ENCODE measurements at regions not wholly inside any gene's neighbourhood (a gene's known extent, or its start where the extent isn't known, plus 50 kb on each side); places are given as distances from the start of the nearest gene placed in this dataset.

DNA sequence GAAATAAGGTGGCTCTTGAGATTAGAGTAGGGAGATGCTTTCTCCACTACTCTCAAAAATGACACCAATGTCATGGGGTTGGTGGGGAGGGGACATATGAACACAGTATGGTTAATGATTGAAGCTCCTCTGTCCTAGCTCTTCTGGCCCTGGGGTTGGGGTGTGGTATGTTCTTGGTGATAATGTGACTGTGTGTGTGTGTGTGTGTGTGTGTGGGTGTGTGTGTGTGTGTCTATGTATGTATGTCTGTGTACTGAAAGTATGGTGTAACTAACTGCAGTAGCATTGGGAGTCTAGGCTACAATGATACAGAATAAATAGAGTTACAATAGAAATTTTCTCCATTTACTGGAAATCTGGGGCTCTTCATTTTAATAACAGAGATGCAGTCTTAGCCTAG is 121.0 kb upstream of the CD180 start:
- H3K4me2 ChIP-seq: no peak overlapping the region
- no peak overlapping the region for H3K27ac ChIP-seq
- FAIRE-seq (no peak), DNase-seq (ENCODE audit: low read depth in 1 of 2, low spot score in 1 of 2) (no peak), ATAC-seq (no peak)
- H3K4me1 ChIP-seq: no peaks in the 10 kb centered on the region
- ChIA-PET CTCF (interaction anchor here (1.0 kb wide), 1 partner anchor 24 kb away, joined by 3 read pairs; no protein-coding TSS in a partner anchor), POLR2A (no interaction called here)
- H3K9me3 ChIP-seq: no peaks in the 10 kb centered on the region
- TF ChIP-seq TFCP2L1 (CRISPR knock-in tag; IDR thresholded peaks at IDR 0.05) (no peak), TP53 (CRISPR knock-in tag; IDR thresholded peaks at IDR 0.05) (no peak), GATA3 (IDR thresholded peaks at IDR 0.05; ENCODE audit: borderline replicate concordance) (no peak), SREBF2 (IDR thresholded peaks at IDR 0.05) (no peak), MYC (IDR thresholded peaks at IDR 0.05; ENCODE audit: borderline replicate concordance, low read length) (no peak), KDM5A (IDR thresholded peaks at IDR 0.05) (no peak), FOSB (CRISPR knock-in tag; IDR thresholded peaks at IDR 0.05) (no peak), MAFK (IDR thresholded peaks at IDR 0.05; ENCODE audit: partially characterized antibody) (no peak), RNF2 (IDR thresholded peaks at IDR 0.05; ENCODE audit: borderline replicate concordance, low read depth) (no peak), POLR2A (IDR thresholded peaks at IDR 0.05; ENCODE audit: low read length) (no peak), EP300 (IDR thresholded peaks at IDR 0.05) (no peak), JUNB (IDR thresholded peaks at IDR 0.05) (no peak), EHMT2 (IDR thresholded peaks at IDR 0.05; ENCODE audit: low read depth) (no peak), NFE2L2 (conservative IDR thresholded peaks at IDR 0.05; ENCODE audit: low read length) (no peak)
- TF ChIP-seq, protein P1, sequence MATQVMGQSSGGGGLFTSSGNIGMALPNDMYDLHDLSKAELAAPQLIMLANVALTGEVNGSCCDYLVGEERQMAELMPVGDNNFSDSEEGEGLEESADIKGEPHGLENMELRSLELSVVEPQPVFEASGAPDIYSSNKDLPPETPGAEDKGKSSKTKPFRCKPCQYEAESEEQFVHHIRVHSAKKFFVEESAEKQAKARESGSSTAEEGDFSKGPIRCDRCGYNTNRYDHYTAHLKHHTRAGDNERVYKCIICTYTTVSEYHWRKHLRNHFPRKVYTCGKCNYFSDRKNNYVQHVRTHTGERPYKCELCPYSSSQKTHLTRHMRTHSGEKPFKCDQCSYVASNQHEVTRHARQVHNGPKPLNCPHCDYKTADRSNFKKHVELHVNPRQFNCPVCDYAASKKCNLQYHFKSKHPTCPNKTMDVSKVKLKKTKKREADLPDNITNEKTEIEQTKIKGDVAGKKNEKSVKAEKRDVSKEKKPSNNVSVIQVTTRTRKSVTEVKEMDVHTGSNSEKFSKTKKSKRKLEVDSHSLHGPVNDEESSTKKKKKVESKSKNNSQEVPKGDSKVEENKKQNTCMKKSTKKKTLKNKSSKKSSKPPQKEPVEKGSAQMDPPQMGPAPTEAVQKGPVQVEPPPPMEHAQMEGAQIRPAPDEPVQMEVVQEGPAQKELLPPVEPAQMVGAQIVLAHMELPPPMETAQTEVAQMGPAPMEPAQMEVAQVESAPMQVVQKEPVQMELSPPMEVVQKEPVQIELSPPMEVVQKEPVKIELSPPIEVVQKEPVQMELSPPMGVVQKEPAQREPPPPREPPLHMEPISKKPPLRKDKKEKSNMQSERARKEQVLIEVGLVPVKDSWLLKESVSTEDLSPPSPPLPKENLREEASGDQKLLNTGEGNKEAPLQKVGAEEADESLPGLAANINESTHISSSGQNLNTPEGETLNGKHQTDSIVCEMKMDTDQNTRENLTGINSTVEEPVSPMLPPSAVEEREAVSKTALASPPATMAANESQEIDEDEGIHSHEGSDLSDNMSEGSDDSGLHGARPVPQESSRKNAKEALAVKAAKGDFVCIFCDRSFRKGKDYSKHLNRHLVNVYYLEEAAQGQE (IDR thresholded peaks at IDR 0.05): no peak
- H3K4me3 ChIP-seq: no peak overlapping the region

GRCh38 chr5:67316695-67317094 is 120.1 kb upstream of the CD180 start:
- no peak for TF ChIP-seq RNF2 (IDR thresholded peaks at IDR 0.05; ENCODE audit: borderline replicate concordance, low read depth)
- TF ChIP-seq, protein P1 (IDR thresholded peaks at IDR 0.05): no peak
- TF ChIP-seq HEYL (CRISPR knock-in tag; IDR thresholded peaks at IDR 0.05): no peak
- TF ChIP-seq MYC (IDR thresholded peaks at IDR 0.05; ENCODE audit: borderline replicate concordance, low read length): no peak
- no peak for TF ChIP-seq HOXB5 (CRISPR knock-in tag; IDR thresholded peaks at IDR 0.05)
- no peak for TF ChIP-seq GATA3 (IDR thresholded peaks at IDR 0.05; ENCODE audit: borderline replicate concordance)
- TF ChIP-seq TFCP2L1 (CRISPR knock-in tag; IDR thresholded peaks at IDR 0.05): no peak
- TF ChIP-seq HDAC2 (IDR thresholded peaks at IDR 0.05): no peak
- Histone ChIP-seq H3K9me3 (no peaks in the 10 kb centered on the region), H3K4me1 (no peaks in the 10 kb centered on the region), H3K4me2 (no peak overlapping the region), H3K4me3 (no peak overlapping the region), H3K27ac (no peak overlapping the region)
- ChIA-PET CTCF (no interaction called here), POLR2A (no interaction called here)
- WGBS (ENCODE audit: missing lambda C conversion rate): 83% methylated on average over 1 of the region's 1 CpG
- no peak for ATAC-seq
- no peak for DNase-seq (ENCODE audit: low read depth in 1 of 2, low spot score in 1 of 2)
- no peak for FAIRE-seq
